Prostate gland (tissue), 2 donors: ENCODE measurements at regions not wholly inside any gene's neighbourhood (a gene's known extent, or its start where the extent isn't known, plus 50 kb on each side); places are given as distances from the start of the nearest gene placed in this dataset.

Experiments used
- POLR2A ChIP-seq: fragments of 450-650 bp; IDR thresholded peaks from one replicate; pipeline ENCODE4 v1.6.1; 2016; ENCODE audit warnings: antibody characterized with exemption, mild to moderate bottlenecking
- TF ChIP-seq, protein P1 (sequence below), 4 experiments: fragments of 200-600 bp in 2 of 4; fragments of 450-650 bp in 2 of 4; sonication (generic) in 2 of 4; IDR thresholded peaks; 1 replicate in 3 of 4; 2 replicates in 1 of 4; pipeline ENCODE4 v1.5.1; 2016 to 2019; ENCODE audit warnings: antibody characterized with exemption in 4 of 4, mild to moderate bottlenecking in 2 of 4, moderate library complexity in 2 of 4

DNA sequence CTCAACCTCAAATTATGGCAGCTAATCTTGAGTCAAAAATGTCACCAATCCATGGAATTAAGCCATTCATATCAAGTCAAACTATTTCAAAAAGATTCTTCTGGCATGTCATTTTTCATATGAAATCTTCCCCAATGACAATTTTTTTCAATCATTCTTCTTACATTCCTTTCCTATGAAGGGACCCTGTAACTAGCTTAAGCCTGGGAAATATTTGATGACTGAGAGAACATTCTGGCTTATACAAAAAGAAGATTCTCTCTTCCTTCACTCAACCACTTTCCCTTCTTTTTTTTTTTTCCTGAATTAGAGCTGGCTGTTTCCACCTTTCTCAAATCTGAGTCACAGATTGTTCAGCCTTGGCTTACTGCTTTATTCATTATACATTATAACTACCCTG lies 903.7 kb downstream of the FAM181B start:
- TF ChIP-seq, protein P1, sequence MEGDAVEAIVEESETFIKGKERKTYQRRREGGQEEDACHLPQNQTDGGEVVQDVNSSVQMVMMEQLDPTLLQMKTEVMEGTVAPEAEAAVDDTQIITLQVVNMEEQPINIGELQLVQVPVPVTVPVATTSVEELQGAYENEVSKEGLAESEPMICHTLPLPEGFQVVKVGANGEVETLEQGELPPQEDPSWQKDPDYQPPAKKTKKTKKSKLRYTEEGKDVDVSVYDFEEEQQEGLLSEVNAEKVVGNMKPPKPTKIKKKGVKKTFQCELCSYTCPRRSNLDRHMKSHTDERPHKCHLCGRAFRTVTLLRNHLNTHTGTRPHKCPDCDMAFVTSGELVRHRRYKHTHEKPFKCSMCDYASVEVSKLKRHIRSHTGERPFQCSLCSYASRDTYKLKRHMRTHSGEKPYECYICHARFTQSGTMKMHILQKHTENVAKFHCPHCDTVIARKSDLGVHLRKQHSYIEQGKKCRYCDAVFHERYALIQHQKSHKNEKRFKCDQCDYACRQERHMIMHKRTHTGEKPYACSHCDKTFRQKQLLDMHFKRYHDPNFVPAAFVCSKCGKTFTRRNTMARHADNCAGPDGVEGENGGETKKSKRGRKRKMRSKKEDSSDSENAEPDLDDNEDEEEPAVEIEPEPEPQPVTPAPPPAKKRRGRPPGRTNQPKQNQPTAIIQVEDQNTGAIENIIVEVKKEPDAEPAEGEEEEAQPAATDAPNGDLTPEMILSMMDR (IDR thresholded peaks at IDR 0.05), result no peak
- no peak for TF ChIP-seq POLR2A
